Trophoblast cell (in vitro differentiated cells and primary cell): ENCODE measurements at regions not wholly inside any gene's neighbourhood (a gene's known extent, or its start where the extent isn't known, plus 50 kb on each side); places are given as distances from the start of the nearest gene placed in this dataset.

Experiments used
- DNase-seq, 2 donors: peaks; one replicate each; pipeline ENCODE4 v3.0.0-alpha.2; 2016
- H2AFZ ChIP-seq: 2 replicates; pipeline ENCODE4 v1.6.1; 2013; ENCODE audit warnings: low read length, moderate library complexity, mild to moderate bottlenecking; ENCODE audit not compliant: insufficient read depth, poor library complexity
- H2AK5ac ChIP-seq: 2 replicates; pipeline ENCODE4 v1.6.1; 2013; ENCODE audit warnings: mild to moderate bottlenecking, low read length
- H2BK120ac ChIP-seq: 2 replicates; pipeline ENCODE4 v1.6.1; 2013; ENCODE audit warnings: low read length, mild to moderate bottlenecking, moderate library complexity; ENCODE audit not compliant: insufficient read depth, poor library complexity
- H2BK12ac ChIP-seq: 2 replicates; pipeline ENCODE4 v1.6.1; 2013; ENCODE audit warnings: mild to moderate bottlenecking, low read length, moderate library complexity
- H2BK5ac ChIP-seq: 2 replicates; pipeline ENCODE4 v1.6.1; 2013; ENCODE audit warnings: low read length, low read depth, moderate library complexity, mild to moderate bottlenecking; ENCODE audit not compliant: poor library complexity
- H3K14ac ChIP-seq: 2 replicates; pipeline ENCODE4 v1.6.1; 2013; ENCODE audit warnings: mild to moderate bottlenecking, low read length
- H3K18ac ChIP-seq: 2 replicates; pipeline ENCODE4 v1.6.1; 2013; ENCODE audit warnings: mild to moderate bottlenecking, low read length
- H3K23ac ChIP-seq: 2 replicates; pipeline ENCODE4 v1.6.1; 2013; ENCODE audit warnings: low read length
- H3K27ac ChIP-seq: 2 replicates; pipeline ENCODE4 v1.5.1; 2013; ENCODE audit warnings: low read depth, mild to moderate bottlenecking, inconsistent platforms, low read length, moderate library complexity
- H3K27me3 ChIP-seq: 2 replicates; pipeline ENCODE4 v1.6.1; 2013; ENCODE audit warnings: inconsistent platforms, mild to moderate bottlenecking, low read length, moderate library complexity; ENCODE audit not compliant: insufficient read depth
- H3K36me3 ChIP-seq, 2 experiments: 1 replicate in 1 of 2; 2 replicates in 1 of 2; pipeline ENCODE4 v1.6.1; 2013; ENCODE audit warnings: low read length in 2 of 2, mild to moderate bottlenecking in 2 of 2, moderate library complexity in 1 of 2; ENCODE audit not compliant: insufficient read depth in 2 of 2, control insufficient read depth in 1 of 2
- H3K4ac ChIP-seq: 2 replicates; pipeline ENCODE4 v1.6.1; 2013; ENCODE audit warnings: low read depth, mild to moderate bottlenecking, low read length, moderate library complexity
- H3K4me1 ChIP-seq, 2 experiments: 1 replicate in 1 of 2; 2 replicates in 1 of 2; pipeline ENCODE4 v1.6.1; 2013; ENCODE audit warnings: low read length in 2 of 2, mild to moderate bottlenecking in 2 of 2, moderate library complexity in 1 of 2; ENCODE audit not compliant: insufficient read depth in 2 of 2, control insufficient read depth in 1 of 2
- H3K4me2 ChIP-seq: 2 replicates; pipeline ENCODE4 v1.6.1; 2013; ENCODE audit warnings: inconsistent platforms, mild to moderate bottlenecking, low read length, moderate library complexity
- H3K4me3 ChIP-seq: 2 replicates; pipeline ENCODE4 v1.5.1; 2013; ENCODE audit warnings: mild to moderate bottlenecking, low read depth, low read length, inconsistent platforms
- H3K79me1 ChIP-seq: one replicate; pipeline ENCODE4 v1.6.1; 2013; ENCODE audit warnings: low read length
- H3K79me2 ChIP-seq: 2 replicates; pipeline ENCODE4 v1.6.1; 2013; ENCODE audit warnings: low read length, mild to moderate bottlenecking; ENCODE audit not compliant: control insufficient read depth, insufficient read depth, poor library complexity
- H3K9ac ChIP-seq: 2 replicates; pipeline ENCODE4 v1.6.1; 2013; ENCODE audit warnings: mild to moderate bottlenecking, low read length
- H3K9me3 ChIP-seq: 2 replicates; pipeline ENCODE4 v1.6.1; 2013; ENCODE audit warnings: low read depth, mild to moderate bottlenecking, control low read depth, inconsistent platforms, low read length; ENCODE audit not compliant: insufficient read depth
- H4K12ac ChIP-seq: 2 replicates; pipeline ENCODE4 v1.6.1; 2013; ENCODE audit warnings: low read depth, mild to moderate bottlenecking, low read length, moderate library complexity
- H4K8ac ChIP-seq: 2 replicates; pipeline ENCODE4 v1.6.1; 2013; ENCODE audit warnings: low read depth, mild to moderate bottlenecking, low read length, moderate library complexity
- H4K91ac ChIP-seq: one replicate; pipeline ENCODE4 v1.6.1; 2013; ENCODE audit warnings: low read depth, mild to moderate bottlenecking, low read length, moderate library complexity
- WGBS: extraction: QIAGEN DNeasy Blood & Tissue Kit; methylation state at CpG from one replicate; pipeline ENCODE4 v1.1.7; 2013; ENCODE audit warnings: missing lambda C conversion rate; ENCODE audit not compliant: insufficient read length, insufficient coverage; ENCODE audit errors: extremely low coverage; 5-methylcytosine and 5-hydroxymethylcytosine counted together

DNA sequence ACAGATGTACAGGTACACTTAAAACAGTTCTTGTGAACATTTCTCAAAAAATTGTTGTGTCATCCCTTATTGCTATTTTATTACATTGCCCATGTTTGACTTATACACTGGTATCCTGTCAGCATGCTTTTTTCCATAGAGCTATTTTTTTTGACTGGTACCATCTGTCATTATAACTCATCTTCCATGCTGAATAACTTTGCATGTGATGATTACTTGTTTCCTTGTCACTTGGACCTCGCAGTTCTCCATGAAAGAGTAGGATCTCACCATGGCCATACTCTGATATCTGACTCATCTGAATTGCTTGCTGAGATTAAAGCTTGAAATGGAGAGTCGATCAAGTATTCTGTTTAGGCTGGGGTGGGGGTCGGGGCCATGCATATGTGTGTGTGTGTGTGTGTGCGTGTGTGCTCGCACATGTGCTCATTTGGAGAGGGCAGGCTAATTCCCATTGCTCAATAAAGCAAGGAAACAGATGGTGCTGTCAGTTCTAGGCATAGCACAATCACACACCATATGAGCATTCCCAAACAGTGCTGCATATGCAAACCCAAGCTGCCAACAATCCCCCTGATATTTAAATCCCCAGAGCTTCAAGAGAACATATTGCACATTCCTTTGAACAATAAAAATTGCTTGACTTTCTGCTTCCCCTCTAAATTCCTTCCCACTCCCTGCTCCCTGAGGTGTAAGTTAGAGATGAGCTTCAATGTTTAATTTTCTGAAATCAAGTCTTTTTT lies 62.9 kb downstream of the NHLRC3 start:
- H3K4me2 ChIP-seq: no peak overlapping the region
- H2AFZ ChIP-seq: no peak overlapping the region
- WGBS: no CpG with 5 or more reads among the region's 5 CpGs

DNA sequence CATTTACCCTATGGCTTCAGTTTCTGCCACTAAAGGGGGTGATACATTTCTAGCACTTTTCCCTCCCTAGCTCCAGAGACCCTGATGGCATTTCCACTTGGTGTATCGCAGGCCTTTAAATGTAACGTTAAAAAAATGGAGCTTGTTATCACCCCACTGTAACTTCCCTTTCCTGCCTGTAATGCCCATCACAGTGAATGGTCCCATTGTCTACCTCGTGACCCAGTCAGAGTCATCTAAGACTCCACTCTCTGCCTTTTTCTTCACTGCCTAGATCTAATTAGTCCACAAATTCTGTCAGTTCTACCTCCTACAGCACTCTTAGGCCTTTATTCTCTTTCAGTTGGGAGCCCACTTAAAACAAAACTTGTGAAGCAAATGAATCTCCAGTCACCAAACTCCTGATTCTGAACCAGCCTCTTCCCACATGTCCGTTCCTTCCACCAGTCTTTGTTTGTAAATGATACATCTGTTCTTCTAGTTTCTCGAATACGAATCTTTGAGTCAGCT lies 64.8 kb downstream of the NHLRC3 start:
- Histone ChIP-seq H3K79me1 (no peaks in the 10 kb centered on the region), H3K14ac (no peak overlapping the region), H2AFZ (no peak overlapping the region), H3K4ac (no peak overlapping the region), H2BK5ac (no peak overlapping the region), H2BK120ac (no peak overlapping the region), H3K4me1 (no peaks in the 10 kb centered on the region), H2AK5ac (no peak overlapping the region), H4K8ac (no peak overlapping the region), H3K27ac (no peak overlapping the region), H3K4me2 (no peak overlapping the region), H3K9ac (no peak overlapping the region), H3K79me2 (no peaks in the 10 kb centered on the region), H3K4me3 (no peak overlapping the region), H3K27me3 (no peaks in the 10 kb centered on the region), H4K12ac (no peak overlapping the region), H2BK12ac (no peak overlapping the region), H3K23ac (peak overlapping the region; percentile 49), H4K91ac (no peak overlapping the region), H3K36me3 (no peaks in the 10 kb centered on the region), H3K9me3 (no peaks in the 10 kb centered on the region), H3K18ac (no peak overlapping the region)
- no CpG with 5 or more reads among the region's 6 CpGs for WGBS
- no peak for DNase-seq

More for the DNA sequence above, 62.9 kb downstream of the NHLRC3 start:
- Histone ChIP-seq H3K79me2 (no peaks in the 10 kb centered on the region), H2BK12ac (no peak overlapping the region), H3K9me3 (no peaks in the 10 kb centered on the region), H3K27ac (no peak overlapping the region), H3K14ac (no peak overlapping the region), H2AK5ac (no peak overlapping the region), H3K4me3 (no peak overlapping the region), H3K9ac (no peak overlapping the region), H4K12ac (no peak overlapping the region), H3K36me3 (no peaks in the 10 kb centered on the region), H3K4ac (no peak overlapping the region), H2BK5ac (no peak overlapping the region), H3K4me1 (no peaks in the 10 kb centered on the region), H2BK120ac (no peak overlapping the region), H3K23ac (no peak overlapping the region), H4K8ac (no peak overlapping the region), H3K18ac (no peak overlapping the region), H3K79me1 (no peaks in the 10 kb centered on the region), H4K91ac (no peak overlapping the region), H3K27me3 (no peaks in the 10 kb centered on the region)
- DNase-seq: no peak

DNA sequence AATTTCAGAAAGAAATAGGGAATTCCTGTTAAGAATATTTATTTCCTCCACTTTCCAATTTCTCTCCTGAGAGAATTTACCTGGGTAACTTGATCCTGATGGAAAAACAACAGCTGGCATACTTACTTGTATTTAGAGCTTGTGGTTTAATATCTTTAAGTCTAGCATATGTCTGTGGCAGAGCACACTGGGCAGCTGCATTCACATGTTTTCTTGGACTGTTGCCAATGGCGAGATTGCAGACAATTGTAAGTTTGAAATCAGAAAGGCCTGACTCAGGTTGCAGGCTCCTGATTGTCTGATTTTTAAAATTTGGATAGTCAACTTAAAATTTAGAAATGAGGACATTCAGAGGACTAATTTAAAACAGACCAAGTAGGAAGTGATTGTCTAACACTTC lies 66.9 kb downstream of the NHLRC3 start:
- no peak overlapping the region for H2AFZ ChIP-seq

DNA sequence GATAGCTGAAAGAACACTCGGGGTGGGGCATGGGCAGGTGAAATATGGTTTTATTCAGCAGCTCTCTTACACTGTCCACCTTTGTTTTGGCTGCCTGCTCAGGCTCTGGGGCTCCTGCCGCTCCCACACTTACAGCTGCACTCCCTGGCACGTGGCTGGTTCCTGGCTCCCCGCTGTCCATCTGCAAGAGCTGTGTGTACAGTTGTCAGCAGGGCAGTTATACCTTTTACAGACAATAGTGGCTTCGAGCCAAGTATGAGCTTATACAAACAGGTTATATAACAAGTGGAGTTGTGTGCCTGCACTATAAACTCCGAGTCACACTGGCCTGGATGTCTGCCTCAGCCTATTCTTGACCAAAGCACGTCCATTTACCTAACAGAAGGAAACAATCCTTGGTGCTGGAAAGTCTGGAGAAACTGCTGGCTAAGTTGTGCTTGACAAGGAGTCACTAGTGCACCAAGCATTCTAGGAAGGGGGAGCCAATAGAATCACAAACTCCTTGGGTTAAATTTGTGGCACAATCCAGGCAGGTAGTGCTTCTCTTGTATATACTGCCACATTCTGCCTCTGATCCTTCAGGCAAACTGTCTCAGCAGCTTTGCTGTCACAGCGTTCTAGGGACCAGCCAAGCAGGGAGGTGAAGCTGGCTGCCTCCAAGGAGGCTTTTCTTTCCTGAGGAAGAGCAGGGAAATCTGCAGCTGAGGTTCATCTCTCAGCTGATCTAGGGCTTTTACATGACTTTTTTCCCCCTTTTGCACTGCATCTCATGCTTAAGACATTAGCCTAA lies 68.2 kb downstream of the NHLRC3 start:
- Histone ChIP-seq H3K4me3 (no peak overlapping the region), H2AFZ (no peak overlapping the region), H4K91ac (no peak overlapping the region), H3K4me1 (no peaks in the 10 kb centered on the region), H4K12ac (no peak overlapping the region), H4K8ac (no peak overlapping the region), H3K79me2 (no peaks in the 10 kb centered on the region), H3K4me2 (no peak overlapping the region), H3K9ac (no peak overlapping the region), H3K23ac (no peak overlapping the region), H2BK120ac (no peak overlapping the region), H3K36me3 (no peaks in the 10 kb centered on the region), H2BK12ac (no peak overlapping the region), H3K4ac (no peak overlapping the region), H3K14ac (no peak overlapping the region), H3K27ac (no peak overlapping the region), H3K9me3 (no peaks in the 10 kb centered on the region), H3K27me3 (no peaks in the 10 kb centered on the region), H2AK5ac (no peak overlapping the region), H2BK5ac (no peak overlapping the region), H3K18ac (no peak overlapping the region), H3K79me1 (no peaks in the 10 kb centered on the region)
- DNase-seq: no peak
- no CpG with 5 or more reads among the region's 8 CpGs for WGBS

More for the DNA sequence above, 66.9 kb downstream of the NHLRC3 start:
- Histone ChIP-seq H3K9me3 (no peaks in the 10 kb centered on the region), H3K4me3 (no peak overlapping the region), H4K12ac (no peak overlapping the region), H2BK5ac (no peak overlapping the region), H2BK120ac (no peak overlapping the region), H2BK12ac (no peak overlapping the region), H3K4me2 (no peak overlapping the region), H4K8ac (no peak overlapping the region), H3K18ac (no peak overlapping the region), H3K14ac (no peak overlapping the region), H2AK5ac (no peak overlapping the region), H3K4me1 (no peaks in the 10 kb centered on the region), H3K9ac (no peak overlapping the region), H3K4ac (no peak overlapping the region), H3K23ac (no peak overlapping the region), H3K79me1 (no peaks in the 10 kb centered on the region), H4K91ac (no peak overlapping the region), H3K27me3 (no peaks in the 10 kb centered on the region), H3K79me2 (no peaks in the 10 kb centered on the region), H3K36me3 (no peaks in the 10 kb centered on the region), H3K27ac (no peak overlapping the region)
- WGBS: no CpG with 5 or more reads among the region's 1 CpG
- no peak for DNase-seq
